ENCODE measurements at regions not wholly inside any gene's neighbourhood (a gene's known extent, or its start where the extent isn't known, plus 50 kb on each side); places are given as distances from the start of the nearest gene placed in this dataset.
"Not testable (repeated sequence)": the region's sequence is repeated elsewhere in the genome, so short reads cannot be mapped to it uniquely, and the experiment has no call there.

- not testable (repeated sequence) for DNase-seq (ENCODE audit: low read depth, low spot score)
Observed at GRCh38 chr9:89861371-89861770, 256.6 kb downstream of the GADD45G start.

GRCh38 chr9:89862316-89862715 is 257.5 kb downstream of the GADD45G start:
- no peak for DNase-seq (ENCODE audit: low read depth, low spot score)

- no peak for DNase-seq (ENCODE audit: low read depth, low spot score)
Observed at GRCh38 chr9:89863141-89863540, 258.3 kb downstream of the GADD45G start.

GRCh38 chr9:89863837-89864236 is 259.0 kb downstream of the GADD45G start:
- DNase-seq (ENCODE audit: low read depth, low spot score): no peak

- no peak for DNase-seq (ENCODE audit: low read depth, low spot score)
Observed at GRCh38 chr9:89864257-89864656, 259.4 kb downstream of the GADD45G start.

GRCh38 chr9:89864731-89865130 is 259.9 kb downstream of the GADD45G start:
- DNase-seq (ENCODE audit: low read depth, low spot score): no peak

GRCh38 chr9:89865357-89865756 is 260.5 kb downstream of the GADD45G start:
- DNase-seq (ENCODE audit: low read depth, low spot score): no peak

GRCh38 chr9:89865981-89866380 is 261.2 kb downstream of the GADD45G start:
- no peak for DNase-seq (ENCODE audit: low read depth, low spot score)

GRCh38 chr9:89866701-89867100 is 261.9 kb downstream of the GADD45G start:
- no peak for DNase-seq (ENCODE audit: low read depth, low spot score)

- no peak for DNase-seq (ENCODE audit: low read depth, low spot score)
Observed at GRCh38 chr9:89868100-89868499, 263.3 kb downstream of the GADD45G start.

GRCh38 chr9:89869793-89870580 is 265.2 kb downstream of the GADD45G start:
- no peak for DNase-seq (ENCODE audit: low read depth, low spot score)

GRCh38 chr9:89871871-89872331 is 267.1 kb downstream of the GADD45G start:
- DNase-seq (ENCODE audit: low read depth, low spot score): no peak

GRCh38 chr9:89872426-89872912 is 267.7 kb downstream of the GADD45G start:
- DNase-seq (ENCODE audit: low read depth, low spot score): no peak

- no peak for DNase-seq (ENCODE audit: low read depth, low spot score)
Observed at GRCh38 chr9:89872913-89873707, 268.3 kb downstream of the GADD45G start.

GRCh38 chr9:89873801-89874200 is 269.0 kb downstream of the GADD45G start:
- DNase-seq (ENCODE audit: low read depth, low spot score): no peak

GRCh38 chr9:89874351-89875321 is 269.8 kb downstream of the GADD45G start:
- DNase-seq (ENCODE audit: low read depth, low spot score): no peak

- DNase-seq (ENCODE audit: low read depth, low spot score): no peak
Observed at GRCh38 chr9:89877051-89878002, 272.5 kb downstream of the GADD45G start.

- DNase-seq (ENCODE audit: low read depth, low spot score): no peak
Observed at GRCh38 chr9:89878003-89878411, 273.2 kb downstream of the GADD45G start.

GRCh38 chr9:89878687-89879086 is 273.9 kb downstream of the GADD45G start:
- no peak for DNase-seq (ENCODE audit: low read depth, low spot score)

- no peak for DNase-seq (ENCODE audit: low read depth, low spot score)
Observed at GRCh38 chr9:89879276-89879675, 274.5 kb downstream of the GADD45G start.
